ENCODE measurements at regions not wholly inside any gene's neighbourhood (a gene's known extent, or its start where the extent isn't known, plus 50 kb on each side); places are given as distances from the start of the nearest gene placed in this dataset.

GRCh38 chr17:77072670-77073069 lies 68.1 kb upstream of the SEC14L1 start:
- TF ChIP-seq CTCF (IDR thresholded peaks at IDR 0.05), result no peak
- TF ChIP-seq POLR2A (IDR thresholded peaks at IDR 0.05), result no peak
